ENCODE measurements at regions not wholly inside any gene's neighbourhood (a gene's known extent, or its start where the extent isn't known, plus 50 kb on each side); places are given as distances from the start of the nearest gene placed in this dataset.
A peak's percentile ranks its signal among the peaks of the same experiment; 100 is the strongest.
"Not testable (repeated sequence)": the region's sequence is repeated elsewhere in the genome, so short reads cannot be mapped to it uniquely, and the experiment has no call there.

DNA sequence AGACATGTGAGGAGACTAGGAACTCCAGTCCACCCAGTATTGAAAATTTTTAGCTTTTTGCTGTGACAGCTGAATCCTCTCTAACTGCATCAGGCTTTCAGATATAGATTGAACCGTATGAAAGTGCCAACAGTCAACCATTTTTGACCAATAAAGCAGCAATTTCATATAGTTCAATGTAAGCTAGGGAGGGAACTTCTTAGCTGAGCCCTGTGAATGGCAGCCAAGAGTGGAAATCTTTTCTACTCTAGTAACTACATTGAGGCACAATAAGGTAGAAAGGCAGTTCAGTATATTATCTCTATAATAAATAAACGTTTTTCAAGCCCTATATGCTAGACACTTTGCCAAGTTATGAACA lies 96.3 kb upstream of the TANK start:
- DNase-seq (ENCODE audit: low read depth in 2 of 2): no peak

DNA sequence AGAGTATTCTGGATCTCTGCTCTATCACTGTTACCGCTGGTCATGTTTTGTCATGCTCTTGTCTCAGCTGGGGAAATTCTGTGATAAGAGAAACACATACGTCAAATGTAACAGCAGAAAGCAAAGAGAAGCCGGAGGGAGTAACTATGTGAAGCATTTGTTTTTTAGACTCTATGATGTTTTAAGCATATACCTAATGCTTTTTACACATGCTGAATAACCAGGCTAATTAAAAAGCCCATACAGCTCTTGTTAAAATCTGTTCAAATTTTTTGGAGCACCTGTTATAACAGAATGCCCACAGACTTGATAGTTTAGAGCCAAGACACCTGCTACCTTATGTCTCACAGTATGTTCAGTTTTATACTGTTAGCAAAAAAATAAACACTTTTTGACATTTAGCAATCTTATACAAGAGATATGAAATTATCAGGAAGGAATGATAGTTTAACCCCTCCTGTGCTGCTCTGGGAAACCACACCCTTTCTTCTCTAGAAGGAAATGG lies 92.3 kb upstream of the TANK start:
- no peak for DNase-seq (ENCODE audit: low read depth in 2 of 2)

- no peak for DNase-seq (ENCODE audit: low read depth in 2 of 2)
Measured at GRCh38 chr2:161068670-161069069, 91.6 kb upstream of the TANK start.

GRCh38 chr2:161070693-161071479 lies 89.3 kb upstream of the TANK start:
- DNase-seq (ENCODE audit: low read depth in 2 of 2): no peak

GRCh38 chr2:161072436-161072835 lies 87.8 kb upstream of the TANK start:
- not testable (repeated sequence) for DNase-seq (ENCODE audit: low read depth in 2 of 2)

DNA sequence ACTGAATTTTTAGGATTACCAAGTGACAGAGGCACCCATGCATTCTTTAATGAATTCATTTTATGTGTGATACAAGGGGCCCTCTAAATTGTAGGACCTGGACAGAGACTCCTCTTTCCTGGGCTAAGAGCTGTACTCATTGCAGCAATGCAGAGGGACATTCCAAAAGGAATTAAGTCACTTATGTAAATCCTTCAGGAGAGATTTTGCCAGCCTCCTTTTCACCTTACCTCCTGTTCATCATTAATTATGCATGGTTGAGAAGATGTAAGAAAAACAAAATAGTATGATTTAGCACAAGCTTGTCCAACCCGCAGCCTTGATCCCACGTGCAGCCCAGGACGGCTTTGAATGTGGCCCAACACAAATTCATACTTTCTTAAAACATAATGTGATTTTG lies 84.5 kb upstream of the TANK start:
- no peak for DNase-seq (ENCODE audit: low read depth in 2 of 2)

GRCh38 chr2:161076936-161077335 lies 83.3 kb upstream of the TANK start:
- DNase-seq (ENCODE audit: low read depth in 2 of 2): no peak

DNA sequence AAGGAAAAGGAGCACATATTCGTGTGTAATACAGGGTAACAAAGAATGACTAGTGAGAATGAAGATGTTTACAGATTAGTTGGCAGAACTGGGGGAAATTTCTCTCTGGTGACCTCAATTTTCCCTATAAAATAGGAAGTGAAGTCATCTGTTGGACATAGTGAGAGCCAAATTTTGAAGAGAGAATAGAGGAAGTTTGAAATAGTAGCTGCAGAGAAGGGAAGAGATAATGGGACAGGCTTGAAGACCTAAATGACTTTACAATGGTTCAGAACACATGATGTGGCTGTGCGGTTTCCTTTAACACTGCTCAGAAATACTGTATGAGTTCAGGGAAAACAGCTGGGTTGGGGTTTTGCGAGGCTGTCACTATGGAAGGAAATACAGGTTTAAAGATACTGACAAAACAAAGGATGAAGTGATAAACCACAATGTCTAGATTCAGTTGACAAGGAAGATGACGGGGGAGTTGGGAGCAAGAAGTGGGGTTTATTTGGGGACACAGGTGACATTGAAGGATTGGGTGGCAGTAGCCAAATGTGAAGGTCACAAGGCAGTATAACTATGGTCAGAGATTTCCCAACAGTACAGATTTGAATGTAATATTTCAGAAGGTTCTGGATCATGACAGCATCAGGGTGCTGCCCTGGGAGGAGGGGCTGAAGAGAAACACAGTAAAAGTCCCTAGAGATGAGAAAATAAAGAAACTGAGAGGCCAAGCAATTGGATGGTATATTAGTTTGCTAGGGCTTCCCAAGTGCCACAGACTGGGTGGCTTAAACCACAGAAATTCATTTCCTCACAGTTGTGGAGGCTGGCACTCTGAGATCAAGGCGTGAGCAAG lies 82.6 kb upstream of the TANK start:
- peak; percentile 17 to 46 for DNase-seq (ENCODE audit: low read depth in 2 of 2)

DNA sequence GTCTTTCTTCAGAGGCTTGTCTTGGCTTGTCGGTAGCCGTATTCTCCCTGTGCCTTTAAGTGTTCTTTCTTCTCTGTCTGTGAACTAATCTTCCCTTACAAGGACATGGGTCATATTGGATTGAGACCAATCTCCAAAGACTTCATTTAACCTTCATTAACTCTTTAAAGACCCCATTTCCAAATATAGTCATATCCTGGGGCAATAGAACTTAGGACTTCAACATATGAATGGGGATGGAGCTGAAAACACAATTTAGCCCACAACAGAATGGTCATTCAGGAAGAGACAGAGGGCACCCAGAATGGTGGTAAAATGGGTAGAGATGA lies 82.1 kb upstream of the TANK start:
- no peak for DNase-seq (ENCODE audit: low read depth in 2 of 2)

DNA sequence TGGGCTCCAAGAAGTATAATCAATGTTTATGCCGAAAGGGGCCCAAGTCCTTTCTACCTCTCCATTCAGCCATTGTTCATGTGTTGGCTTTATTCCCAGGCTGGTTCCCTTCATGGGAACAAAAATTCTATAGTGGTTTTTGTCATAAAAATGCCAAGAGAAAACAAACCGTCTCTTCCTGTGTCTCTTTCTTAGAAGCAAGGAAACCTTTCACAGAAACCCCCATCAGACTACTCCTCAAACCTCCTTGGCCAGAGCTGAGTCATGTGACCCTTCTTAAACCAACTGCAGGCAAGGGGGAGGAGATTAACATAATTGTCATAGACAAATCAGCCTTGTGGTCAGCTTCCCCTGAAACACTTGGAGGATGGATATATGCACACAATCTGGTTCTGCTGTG lies 75.1 kb upstream of the TANK start:
- DNase-seq (ENCODE audit: low read depth in 2 of 2): no peak

- DNase-seq (ENCODE audit: low read depth in 2 of 2): no peak
Measured at GRCh38 chr2:161088658-161089350, 71.4 kb upstream of the TANK start.

DNA sequence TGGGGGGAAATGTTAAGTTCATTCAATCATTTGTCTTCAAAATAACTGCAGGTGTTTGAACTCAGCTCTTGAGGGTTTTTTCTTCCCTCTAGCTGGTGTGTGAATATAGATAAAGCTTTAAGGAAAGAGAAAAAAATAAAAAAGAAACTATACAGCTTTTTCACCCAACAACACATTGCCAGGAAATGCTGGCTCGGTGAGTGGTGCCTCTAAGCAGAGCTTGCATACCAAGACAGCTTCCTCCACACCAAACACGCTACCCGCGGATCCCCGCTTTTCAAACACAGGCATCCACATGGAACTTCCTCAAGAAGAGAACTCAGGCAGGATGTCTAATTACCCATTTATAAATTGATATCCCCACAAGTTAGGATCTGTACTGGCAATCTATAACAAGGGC lies 69.8 kb upstream of the TANK start:
- DNase-seq (ENCODE audit: low read depth in 2 of 2): no peak

DNA sequence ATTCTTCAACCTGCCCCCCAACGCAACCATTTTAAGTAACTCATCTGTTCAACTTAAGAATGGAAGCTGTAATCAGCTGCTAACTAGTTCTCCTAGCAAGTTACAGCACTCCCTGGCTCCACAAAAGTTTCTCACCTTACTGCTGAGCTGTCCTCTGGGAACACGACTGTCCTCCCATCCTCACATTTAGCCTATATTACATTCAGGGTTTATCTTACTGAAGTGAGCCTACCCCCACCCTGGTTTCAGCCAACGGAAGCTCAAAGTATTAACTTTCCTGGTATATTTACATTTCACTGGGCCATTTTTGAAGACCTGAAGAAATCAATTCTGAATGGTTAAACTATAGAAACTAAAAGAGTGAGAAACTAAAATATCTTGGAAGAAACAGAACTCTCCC lies 64.9 kb upstream of the TANK start:
- no peak for DNase-seq (ENCODE audit: low read depth in 2 of 2)

DNA sequence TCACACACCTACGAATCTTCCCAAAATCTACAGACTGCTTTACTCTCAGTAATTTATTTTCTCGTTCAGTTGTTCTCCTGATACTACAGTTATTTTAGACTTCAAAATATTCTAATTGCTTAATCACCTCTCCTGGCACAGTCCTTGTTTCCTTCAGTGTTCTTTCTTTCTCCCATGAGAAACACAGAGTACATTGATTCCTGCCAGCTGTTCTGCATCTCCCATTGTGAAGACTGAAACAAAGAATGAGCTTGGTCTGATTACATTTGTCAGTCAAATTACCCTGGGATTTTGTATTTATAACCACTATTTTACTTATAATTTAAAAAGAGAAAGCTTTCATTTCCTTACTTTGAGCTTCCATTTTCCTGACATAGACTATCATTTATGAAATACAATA lies 63.9 kb upstream of the TANK start:
- DNase-seq (ENCODE audit: low read depth in 2 of 2): no peak

- no peak for DNase-seq (ENCODE audit: low read depth in 2 of 2)
Measured at GRCh38 chr2:161097157-161097556, 63.1 kb upstream of the TANK start.

DNA sequence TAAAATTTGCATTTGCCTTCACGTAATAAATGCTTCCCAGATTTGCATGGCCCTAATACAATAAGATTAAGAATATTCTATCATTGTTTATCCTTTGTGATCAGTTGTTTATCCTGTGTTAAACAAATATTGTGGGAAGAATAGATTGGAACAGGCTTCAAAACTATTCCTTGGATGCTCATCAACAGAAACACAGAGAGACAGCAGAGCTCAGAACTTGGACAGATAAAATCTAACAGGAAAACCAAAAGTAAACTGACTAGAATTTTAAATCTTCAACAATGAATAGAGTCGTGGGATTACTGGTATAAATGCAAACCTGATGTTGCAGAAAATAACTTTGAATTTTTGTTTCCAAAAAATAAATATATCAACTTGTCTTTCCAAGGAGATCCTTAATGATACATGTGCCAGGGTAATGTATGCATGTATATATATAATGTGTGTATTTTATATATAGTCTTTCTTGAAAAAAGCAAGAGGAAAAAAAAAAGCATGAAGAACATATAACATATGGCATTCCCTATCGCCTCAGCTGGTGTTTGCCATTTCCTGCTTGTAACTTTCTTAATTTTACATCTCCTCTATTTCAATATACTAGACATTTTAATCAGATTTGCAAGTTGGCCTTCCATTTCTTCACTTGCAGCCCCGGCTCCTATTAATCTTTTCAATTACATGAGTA lies 59.9 kb upstream of the TANK start:
- no peak for DNase-seq (ENCODE audit: low read depth in 2 of 2)

GRCh38 chr2:161101406-161101805 lies 58.8 kb upstream of the TANK start:
- DNase-seq (ENCODE audit: low read depth in 2 of 2): no peak

GRCh38 chr2:161102770-161103450 lies 57.3 kb upstream of the TANK start:
- no peak for DNase-seq (ENCODE audit: low read depth in 2 of 2)

DNA sequence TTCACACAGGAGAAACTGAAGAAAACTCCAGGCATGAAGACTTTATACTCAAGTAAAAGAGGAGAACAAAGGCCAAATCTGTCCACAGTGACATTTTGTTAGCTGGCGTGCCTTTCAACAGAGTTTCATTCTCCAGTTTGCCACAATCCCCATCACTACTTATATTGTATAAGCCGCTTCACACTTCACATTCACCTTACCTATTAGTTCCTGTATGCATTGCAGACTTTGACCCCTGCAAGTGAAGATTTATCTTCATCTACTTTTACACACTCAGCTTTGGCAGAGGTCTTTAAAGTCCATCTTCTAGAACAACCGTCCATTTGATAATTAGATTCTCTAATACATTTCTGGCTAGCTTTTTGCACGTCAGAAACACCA lies 56.8 kb upstream of the TANK start:
- DNase-seq (ENCODE audit: low read depth in 2 of 2): no peak

GRCh38 chr2:161104054-161104553 lies 56.1 kb upstream of the TANK start:
- no peak for DNase-seq (ENCODE audit: low read depth in 2 of 2)

GRCh38 chr2:161107265-161107664 lies 53.0 kb upstream of the TANK start:
- no peak for DNase-seq (ENCODE audit: low read depth in 2 of 2)
